ENCODE measurements at regions not wholly inside any gene's neighbourhood (a gene's known extent, or its start where the extent isn't known, plus 50 kb on each side); places are given as distances from the start of the nearest gene placed in this dataset.

- Histone ChIP-seq H3K4me1 (no peaks in the 10 kb centered on the region), H3K4me3 (no peak overlapping the region), H3K27me3 (ENCODE audit: low read depth) (no peaks in the 10 kb centered on the region), H3K36me3 (no peaks in the 10 kb centered on the region), H3K9me3 (replicated peaks) (no peaks in the 10 kb centered on the region), H3K27ac (replicated peaks) (no peak overlapping the region)
- DNase-seq = no peak
- intact Hi-C loops (cut with micrococcal nuclease) = no loop called here
- no peak for TF ChIP-seq CTCF (IDR thresholded peaks at IDR 0.05; ENCODE audit: borderline replicate concordance)
Measured at GRCh38 chr1:82646336-82646735, 845.6 kb downstream of the ADGRL2 start.

GRCh38 chr1:82644186-82644915, 843.6 kb downstream of the ADGRL2 start:
- no peak for DNase-seq
- no peak for TF ChIP-seq CTCF (IDR thresholded peaks at IDR 0.05; ENCODE audit: borderline replicate concordance)
- Histone ChIP-seq H3K36me3 (no peaks in the 10 kb centered on the region), H3K27ac (replicated peaks) (no peak overlapping the region), H3K9me3 (replicated peaks) (no peaks in the 10 kb centered on the region), H3K27me3 (ENCODE audit: low read depth) (no peaks in the 10 kb centered on the region), H3K4me3 (no peak overlapping the region), H3K4me1 (no peaks in the 10 kb centered on the region)
- intact Hi-C loops (cut with micrococcal nuclease) = no loop called here

- Histone ChIP-seq H3K27ac (replicated peaks) (no peak overlapping the region), H3K4me3 (no peak overlapping the region), H3K9me3 (replicated peaks) (no peaks in the 10 kb centered on the region), H3K4me1 (no peaks in the 10 kb centered on the region), H3K27me3 (ENCODE audit: low read depth) (no peaks in the 10 kb centered on the region), H3K36me3 (no peaks in the 10 kb centered on the region)
- no peak for DNase-seq
- TF ChIP-seq CTCF (IDR thresholded peaks at IDR 0.05; ENCODE audit: borderline replicate concordance) = no peak
- intact Hi-C loops (cut with micrococcal nuclease) = no loop called here
Measured at GRCh38 chr1:82640352-82640751, 839.6 kb downstream of the ADGRL2 start.

GRCh38 chr1:82634266-82634665, 833.5 kb downstream of the ADGRL2 start:
- H3K27me3 ChIP-seq (ENCODE audit: low read depth) = no peaks in the 10 kb centered on the region
- TF ChIP-seq CTCF (IDR thresholded peaks at IDR 0.05; ENCODE audit: borderline replicate concordance) = no peak
- no peaks in the 10 kb centered on the region for H3K4me1 ChIP-seq
- H3K36me3 ChIP-seq = no peaks in the 10 kb centered on the region
- no peak for DNase-seq
- H3K9me3 ChIP-seq (replicated peaks) = no peaks in the 10 kb centered on the region
- no peak overlapping the region for H3K4me3 ChIP-seq
- intact Hi-C loops (cut with micrococcal nuclease) = no loop called here
- H3K27ac ChIP-seq (replicated peaks) = no peak overlapping the region

- TF ChIP-seq CTCF (IDR thresholded peaks at IDR 0.05; ENCODE audit: borderline replicate concordance) = no peak
- no peaks in the 10 kb centered on the region for H3K27me3 ChIP-seq (ENCODE audit: low read depth)
- no peaks in the 10 kb centered on the region for H3K36me3 ChIP-seq
- no peak overlapping the region for H3K27ac ChIP-seq (replicated peaks)
- H3K4me1 ChIP-seq = no peaks in the 10 kb centered on the region
- no peak overlapping the region for H3K4me3 ChIP-seq
- no peaks in the 10 kb centered on the region for H3K9me3 ChIP-seq (replicated peaks)
- intact Hi-C loops (cut with micrococcal nuclease) = no loop called here
- no peak for DNase-seq
Measured at GRCh38 chr1:82632155-82632554, 831.4 kb downstream of the ADGRL2 start.

All from left ventricle myocardium inferior (tissue), 1 donor.